Esophagus mucosa (tissue), 1 donor: ENCODE measurements at regions not wholly inside any gene's neighbourhood (a gene's known extent, or its start where the extent isn't known, plus 50 kb on each side); places are given as distances from the start of the nearest gene placed in this dataset.
A peak's percentile ranks its signal among the peaks of the same experiment; 100 is the strongest.

ENCODE experiments used
- ATAC-seq: fragments of 200-7000 bp; cut with Tn5 transposase; one replicate; pipeline ENCODE4 v1.9.1; 2020
- donor health status: DM: yes; HTN: yes; CAD: no.

DNA sequence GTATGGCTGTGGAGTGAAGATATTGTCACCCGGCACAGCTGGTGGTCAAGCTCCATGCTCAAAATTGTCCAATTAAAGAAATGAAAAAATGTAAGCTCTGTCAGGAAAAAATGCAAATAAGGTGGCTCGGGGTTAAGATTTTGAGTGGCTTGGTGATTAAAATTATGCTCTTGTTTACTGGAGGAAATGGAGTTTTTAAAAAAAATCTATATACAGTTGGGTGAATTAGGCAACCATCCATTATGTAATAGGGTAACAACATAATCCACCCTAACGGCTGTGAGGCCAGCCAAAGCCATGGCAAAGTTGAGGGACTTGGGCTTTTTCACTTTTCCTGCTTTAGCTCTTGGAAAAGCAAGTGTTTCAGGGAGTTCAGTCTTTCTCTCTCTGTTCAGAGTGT lies 260.8 kb upstream of the HABP2 start:
- ATAC-seq, result no peak

GRCh38 chr10:113292743-113293142 lies 260.1 kb upstream of the HABP2 start:
- no peak for ATAC-seq

- no peak for ATAC-seq
Measured at GRCh38 chr10:113293167-113293566, 259.7 kb upstream of the HABP2 start.

- no peak for ATAC-seq
Measured at GRCh38 chr10:113294868-113295267, 258.0 kb upstream of the HABP2 start.

DNA sequence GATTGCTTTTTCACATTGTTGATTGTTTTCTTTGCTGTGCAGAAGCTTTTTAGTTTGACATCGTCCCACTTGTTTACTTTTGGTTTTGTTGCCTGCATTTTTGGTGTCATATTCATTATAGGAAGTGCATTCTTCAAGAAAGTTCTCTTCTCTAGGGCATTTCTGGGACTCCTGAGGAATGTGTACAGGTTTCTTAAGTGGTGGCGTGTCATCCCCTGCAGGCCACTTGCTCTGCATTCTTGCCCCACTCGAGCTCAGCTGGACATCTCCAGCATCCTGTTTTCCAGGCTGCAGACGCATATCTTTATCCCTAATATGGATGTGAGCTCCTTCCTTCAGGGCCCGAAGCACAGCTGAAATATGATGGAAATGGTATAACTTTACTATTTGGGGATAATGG lies 255.6 kb upstream of the HABP2 start:
- no peak for ATAC-seq

DNA sequence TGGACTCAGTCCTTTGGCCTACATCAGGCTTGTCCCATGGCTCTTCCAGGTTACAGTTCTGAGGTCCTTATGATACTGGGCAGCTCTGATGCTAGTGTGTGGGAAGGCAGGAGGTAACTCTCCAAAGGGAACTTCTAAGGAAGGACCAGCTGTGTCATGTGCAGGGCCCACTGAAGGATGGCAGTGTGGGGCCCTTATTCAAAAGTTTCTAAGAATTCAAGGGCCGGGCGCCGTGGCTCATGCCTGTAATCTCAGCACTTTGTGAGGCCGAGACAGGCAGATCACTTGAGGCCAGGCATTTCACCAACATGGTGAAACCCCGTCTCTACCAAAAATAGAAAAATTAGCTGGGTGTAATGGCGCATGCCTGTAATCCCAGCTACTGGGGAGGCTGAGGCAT lies 254.2 kb upstream of the HABP2 start:
- ATAC-seq, result no peak

DNA sequence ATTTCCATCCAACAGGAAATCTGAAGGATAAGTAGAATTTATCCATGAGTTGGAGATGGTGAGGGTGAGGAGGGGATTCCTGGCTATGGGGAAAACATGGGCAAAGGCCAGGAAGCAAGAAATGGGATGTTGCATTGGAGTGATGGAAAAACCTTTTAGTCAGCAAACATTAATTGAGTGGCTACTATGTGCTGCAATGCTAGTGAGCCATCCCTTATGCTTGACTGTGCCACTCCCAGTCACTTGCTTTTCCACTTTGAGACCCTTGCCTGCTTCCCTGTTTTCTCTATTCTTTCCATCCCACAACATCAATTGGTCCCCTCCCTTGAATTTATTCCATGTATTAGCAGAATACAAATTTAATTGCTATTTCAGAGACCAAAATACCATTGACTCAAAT lies 252.7 kb upstream of the HABP2 start:
- no peak for ATAC-seq

DNA sequence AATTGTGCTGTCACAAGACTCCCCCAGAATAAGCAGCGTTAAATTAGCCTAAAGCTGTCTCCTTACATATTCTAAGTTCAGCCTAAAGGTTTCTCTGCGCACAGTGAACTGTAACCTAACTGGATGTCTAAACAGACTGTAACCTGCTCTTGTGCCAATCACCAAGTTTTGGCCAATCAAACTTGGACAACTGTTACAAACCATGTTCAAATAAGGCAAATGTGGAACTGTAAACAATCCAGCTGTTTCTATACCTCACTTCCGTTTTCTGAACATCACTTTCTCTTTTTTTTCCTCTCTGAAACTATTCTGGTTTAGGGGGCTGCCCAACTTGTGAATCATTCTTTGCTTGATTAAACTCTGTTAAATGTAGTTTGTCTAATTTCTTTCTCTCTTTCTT lies 252.2 kb upstream of the HABP2 start:
- no peak for ATAC-seq

DNA sequence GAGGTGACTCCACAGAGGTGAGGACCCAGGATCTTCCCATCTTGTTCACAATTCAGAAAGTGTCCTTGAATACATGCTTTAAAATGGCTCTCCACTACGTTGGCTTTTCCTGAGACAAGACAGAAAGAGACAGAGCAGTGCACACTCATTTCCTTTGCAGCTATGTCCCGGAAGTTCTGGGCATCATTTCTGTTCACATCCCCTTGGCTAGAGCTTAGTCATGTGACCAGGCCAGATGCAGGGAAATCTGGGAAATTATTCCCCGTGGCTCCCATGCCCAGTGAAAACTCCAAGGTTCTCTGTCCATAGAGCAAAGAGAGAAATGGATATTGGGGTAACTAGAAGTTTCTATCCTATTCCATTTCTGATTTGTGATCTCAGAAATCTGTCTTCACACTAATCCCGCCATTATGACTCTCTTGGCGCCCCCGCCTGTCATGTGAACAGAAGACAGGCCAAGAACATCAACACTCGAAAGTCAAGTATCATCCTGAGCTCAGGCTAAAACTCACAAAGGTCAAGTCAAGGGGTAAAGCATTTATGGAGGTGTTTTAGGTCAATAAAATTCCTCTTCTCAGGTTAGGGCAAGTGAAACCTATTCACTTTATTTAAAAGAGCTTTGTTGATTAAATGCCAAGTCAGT lies 251.4 kb upstream of the HABP2 start:
- no peak for ATAC-seq

GRCh38 chr10:113302062-113302461 lies 250.8 kb upstream of the HABP2 start:
- ATAC-seq, result peak; percentile 67

- peak; percentile 41 for ATAC-seq
Measured at GRCh38 chr10:113303544-113304146, 249.2 kb upstream of the HABP2 start.

GRCh38 chr10:113304726-113305125 lies 248.1 kb upstream of the HABP2 start:
- no peak for ATAC-seq

GRCh38 chr10:113305871-113306270 lies 247.0 kb upstream of the HABP2 start:
- ATAC-seq, result no peak

DNA sequence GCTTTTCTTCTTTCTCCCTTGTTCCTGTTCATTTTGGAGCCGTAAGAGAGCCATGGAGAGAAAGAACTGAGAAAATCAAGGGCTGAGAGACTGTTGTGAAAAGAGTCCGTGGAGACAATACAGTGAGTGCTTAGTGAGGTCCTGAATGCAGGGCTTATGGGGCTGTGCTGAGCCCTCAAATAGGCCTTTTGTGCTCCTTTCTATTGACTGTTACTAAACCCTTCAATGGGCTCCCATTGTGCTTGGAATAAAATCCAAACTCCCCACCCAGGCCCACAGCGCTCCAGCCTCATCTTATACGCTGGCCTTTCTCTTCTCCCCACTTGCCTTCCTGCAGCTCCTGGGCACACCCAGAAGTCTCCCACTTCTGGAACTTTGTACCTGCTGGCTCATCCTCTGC lies 243.1 kb upstream of the HABP2 start:
- no peak for ATAC-seq

- no peak for ATAC-seq
Measured at GRCh38 chr10:113310347-113310746, 242.5 kb upstream of the HABP2 start.

- ATAC-seq, result no peak
Measured at GRCh38 chr10:113313048-113313602, 239.7 kb upstream of the HABP2 start.

DNA sequence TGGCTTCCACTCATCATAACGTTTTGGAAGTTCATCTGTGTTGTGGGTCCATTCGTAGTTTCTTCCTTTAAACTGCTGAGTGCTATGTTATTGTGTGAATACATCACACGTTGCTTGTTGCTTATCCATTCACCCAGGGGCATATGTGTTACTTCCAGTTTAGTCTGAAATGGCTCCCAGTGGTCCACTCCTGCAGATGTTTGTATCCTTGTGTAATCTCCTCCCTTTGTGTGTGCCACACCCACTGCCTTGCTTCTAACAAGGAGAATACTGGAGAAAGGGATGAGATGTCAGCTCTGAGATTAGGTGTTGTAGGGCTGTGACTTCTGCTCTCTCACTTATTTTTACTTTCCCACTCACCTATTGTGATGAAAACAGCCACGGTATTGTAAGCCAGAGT lies 239.1 kb upstream of the HABP2 start:
- no peak for ATAC-seq

DNA sequence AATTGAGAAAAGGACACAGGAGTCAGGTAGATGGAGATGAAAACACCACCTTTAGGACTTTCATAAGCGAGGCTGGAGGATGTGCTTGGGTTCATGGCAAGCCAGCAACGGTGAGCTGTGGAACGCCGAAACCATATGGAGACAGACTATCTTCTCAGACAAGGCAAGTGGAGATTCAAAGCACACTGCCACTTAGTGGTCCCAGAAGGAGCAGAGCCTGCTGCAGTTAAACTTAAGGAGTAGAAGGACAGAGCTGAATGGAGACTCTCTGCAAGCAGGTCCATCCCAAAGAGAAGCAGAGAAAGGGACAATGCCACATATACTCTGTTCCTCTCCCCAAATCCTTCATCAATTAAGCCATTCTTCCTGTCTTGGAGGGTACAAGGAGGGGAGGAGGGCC lies 236.3 kb upstream of the HABP2 start:
- no peak for ATAC-seq

- no peak for ATAC-seq
Measured at GRCh38 chr10:113317489-113317888, 235.4 kb upstream of the HABP2 start.

DNA sequence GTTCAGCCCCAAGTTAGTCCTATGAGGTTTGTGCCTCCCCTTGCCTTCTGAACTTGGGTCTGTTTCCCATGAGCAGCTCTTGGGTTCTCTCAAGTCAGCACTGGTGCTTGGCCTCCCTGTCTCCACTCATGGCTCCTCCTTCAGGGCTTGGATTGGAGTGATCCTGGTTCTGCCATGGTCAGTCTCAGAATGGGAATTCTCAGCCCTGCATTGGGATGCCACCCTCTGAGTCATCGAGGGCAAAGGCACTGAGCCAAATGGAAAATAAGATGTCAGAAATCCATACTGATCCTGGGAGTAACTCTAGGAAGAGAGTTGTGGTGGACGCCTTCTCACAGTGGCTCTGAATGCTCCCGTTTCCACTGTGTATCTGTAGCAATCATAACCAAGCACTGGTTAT lies 233.4 kb upstream of the HABP2 start:
- no peak for ATAC-seq

DNA sequence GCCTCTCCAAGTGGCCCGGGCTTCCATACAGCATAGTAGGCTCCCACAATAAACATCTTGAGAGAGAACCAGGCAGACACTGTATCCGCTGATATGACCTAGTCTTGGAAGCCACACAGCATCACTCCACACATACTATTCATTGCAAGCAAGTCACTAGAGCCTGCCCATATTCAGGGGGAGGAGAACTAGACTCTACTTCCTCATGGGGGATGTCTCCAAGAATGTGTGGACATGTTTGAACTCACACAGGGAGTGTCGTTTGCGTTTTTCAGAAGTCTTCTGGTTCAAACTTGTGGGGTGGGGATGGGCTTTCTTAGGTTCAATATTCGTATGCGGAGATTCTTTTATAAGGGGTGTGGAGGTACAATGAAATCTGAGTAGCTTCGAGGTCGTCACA lies 232.6 kb upstream of the HABP2 start:
- no peak for ATAC-seq

DNA sequence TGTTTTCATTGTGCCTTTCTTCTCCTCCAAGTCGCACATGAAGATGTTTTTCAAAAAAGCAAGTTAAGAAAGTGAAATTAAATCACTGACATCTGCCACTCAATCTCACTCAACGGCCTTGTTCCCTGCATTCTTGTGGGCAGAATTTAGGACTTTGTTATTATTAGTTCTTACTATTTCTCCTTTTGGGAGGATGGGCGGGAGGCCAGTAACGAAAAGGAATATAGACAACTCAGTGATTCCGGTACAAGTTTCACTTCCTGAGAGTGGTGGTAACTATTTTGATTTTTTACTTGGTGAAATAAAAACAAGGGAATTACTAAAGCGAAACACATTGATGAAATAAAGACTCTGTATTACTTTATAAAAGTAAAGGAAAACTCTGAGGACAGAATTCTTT lies 231.9 kb upstream of the HABP2 start:
- no peak for ATAC-seq

GRCh38 chr10:113322843-113323242 lies 230.0 kb upstream of the HABP2 start:
- no peak for ATAC-seq

GRCh38 chr10:113323985-113324384 lies 228.9 kb upstream of the HABP2 start:
- no peak for ATAC-seq
